ENCODE measurements at regions not wholly inside any gene's neighbourhood (a gene's known extent, or its start where the extent isn't known, plus 50 kb on each side); places are given as distances from the start of the nearest gene placed in this dataset.
A peak's percentile ranks its signal among the peaks of the same experiment; 100 is the strongest.

DNA sequence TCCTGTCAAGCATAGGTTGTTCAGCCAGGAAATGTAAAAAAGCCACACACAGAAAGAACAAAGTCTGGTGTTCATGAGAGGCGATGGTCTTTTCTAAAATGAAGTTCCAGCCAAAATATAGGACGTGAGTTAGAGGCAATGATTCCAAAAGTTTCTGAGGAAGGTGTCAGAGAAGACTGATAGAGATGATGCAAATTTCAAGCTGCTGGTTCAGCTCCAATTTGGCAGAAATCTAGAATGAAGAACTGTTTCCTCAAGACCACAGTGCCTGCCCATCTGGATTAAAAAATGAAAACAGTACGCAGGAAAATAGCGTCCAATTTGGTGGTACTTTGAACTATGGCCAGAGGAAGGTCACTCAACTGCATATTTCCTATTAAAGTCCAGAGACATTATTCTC is 672.9 kb downstream of the SQOR start:
- Histone ChIP-seq H3K4me3 (ENCODE audit: low read length) (no peak overlapping the region), H3K9me2 (replicated peaks; ENCODE audit: control insufficient read depth, low read length) (no peaks in the 10 kb centered on the region), H4K20me1 (ENCODE audit: control insufficient read depth, insufficient read depth, low read depth, low read length) (no peaks in the 10 kb centered on the region), H3F3A (ENCODE audit: control insufficient read depth, insufficient read depth) (no peaks in the 10 kb centered on the region), H3K4me2 (ENCODE audit: low read length) (no peak overlapping the region), H3K27ac (ENCODE audit: low read depth, low read length) (no peak overlapping the region), H3K9me3 (ENCODE audit: control insufficient read depth, insufficient read depth, low read length) (no peaks in the 10 kb centered on the region), H3K36me3 (ENCODE audit: control insufficient read depth, low read length) (no peaks in the 10 kb centered on the region), H3K27me3 (ENCODE audit: control insufficient read depth, low read length) (no peaks in the 10 kb centered on the region), H3K4me1 (ENCODE audit: control insufficient read depth, low read length) (no peaks in the 10 kb centered on the region), H3K79me2 (ENCODE audit: control insufficient read depth, low read length) (no peaks in the 10 kb centered on the region)
- TF ChIP-seq EZH2phosphoT487 (IDR thresholded peaks at IDR 0.05; ENCODE audit: borderline replicate concordance, low read length) = no peak
- TF ChIP-seq, protein P1, sequence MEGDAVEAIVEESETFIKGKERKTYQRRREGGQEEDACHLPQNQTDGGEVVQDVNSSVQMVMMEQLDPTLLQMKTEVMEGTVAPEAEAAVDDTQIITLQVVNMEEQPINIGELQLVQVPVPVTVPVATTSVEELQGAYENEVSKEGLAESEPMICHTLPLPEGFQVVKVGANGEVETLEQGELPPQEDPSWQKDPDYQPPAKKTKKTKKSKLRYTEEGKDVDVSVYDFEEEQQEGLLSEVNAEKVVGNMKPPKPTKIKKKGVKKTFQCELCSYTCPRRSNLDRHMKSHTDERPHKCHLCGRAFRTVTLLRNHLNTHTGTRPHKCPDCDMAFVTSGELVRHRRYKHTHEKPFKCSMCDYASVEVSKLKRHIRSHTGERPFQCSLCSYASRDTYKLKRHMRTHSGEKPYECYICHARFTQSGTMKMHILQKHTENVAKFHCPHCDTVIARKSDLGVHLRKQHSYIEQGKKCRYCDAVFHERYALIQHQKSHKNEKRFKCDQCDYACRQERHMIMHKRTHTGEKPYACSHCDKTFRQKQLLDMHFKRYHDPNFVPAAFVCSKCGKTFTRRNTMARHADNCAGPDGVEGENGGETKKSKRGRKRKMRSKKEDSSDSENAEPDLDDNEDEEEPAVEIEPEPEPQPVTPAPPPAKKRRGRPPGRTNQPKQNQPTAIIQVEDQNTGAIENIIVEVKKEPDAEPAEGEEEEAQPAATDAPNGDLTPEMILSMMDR (IDR thresholded peaks at IDR 0.05; ENCODE audit: low read depth, low read length, poor library complexity, severe bottlenecking) = no peak

DNA sequence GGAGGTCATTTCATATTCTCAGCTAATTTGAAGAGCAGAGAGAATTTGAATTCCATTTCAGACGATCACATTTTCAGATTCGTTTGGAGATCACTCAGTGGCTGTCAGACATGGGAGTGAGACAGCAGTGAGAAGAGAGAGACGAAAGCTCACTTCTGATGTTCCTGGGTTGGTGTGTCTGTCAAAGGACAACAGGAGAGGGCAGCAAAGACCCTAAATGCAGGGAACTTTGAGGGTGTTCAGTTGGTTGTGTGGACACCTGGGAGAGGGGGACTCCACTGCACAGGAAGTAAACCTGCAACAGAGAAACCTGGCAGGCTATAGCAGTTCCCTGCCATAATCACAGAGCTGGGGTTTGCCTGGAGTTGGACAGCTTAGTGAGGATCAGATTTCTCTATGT is 675.1 kb downstream of the SQOR start:
- Histone ChIP-seq H3K9me3 (ENCODE audit: control insufficient read depth, insufficient read depth, low read length) (no peaks in the 10 kb centered on the region), H3K27ac (ENCODE audit: low read depth, low read length) (no peak overlapping the region), H3K36me3 (ENCODE audit: control insufficient read depth, low read length) (no peaks in the 10 kb centered on the region), H3K79me2 (ENCODE audit: control insufficient read depth, low read length) (no peaks in the 10 kb centered on the region), H4K20me1 (ENCODE audit: control insufficient read depth, insufficient read depth, low read depth, low read length) (no peaks in the 10 kb centered on the region), H3K27me3 (ENCODE audit: control insufficient read depth, low read length) (no peaks in the 10 kb centered on the region), H3K4me1 (ENCODE audit: control insufficient read depth, low read length) (no peaks in the 10 kb centered on the region), H3K4me2 (ENCODE audit: low read length) (no peak overlapping the region), H3F3A (ENCODE audit: control insufficient read depth, insufficient read depth) (no peaks in the 10 kb centered on the region), H3K9me2 (replicated peaks; ENCODE audit: control insufficient read depth, low read length) (no peaks in the 10 kb centered on the region), H3K4me3 (ENCODE audit: low read length) (no peak overlapping the region)
- TF ChIP-seq, protein P1 (IDR thresholded peaks at IDR 0.05; ENCODE audit: low read depth, low read length, poor library complexity, severe bottlenecking) = no peak
- TF ChIP-seq EZH2phosphoT487 (IDR thresholded peaks at IDR 0.05; ENCODE audit: borderline replicate concordance, low read length) = no peak

DNA sequence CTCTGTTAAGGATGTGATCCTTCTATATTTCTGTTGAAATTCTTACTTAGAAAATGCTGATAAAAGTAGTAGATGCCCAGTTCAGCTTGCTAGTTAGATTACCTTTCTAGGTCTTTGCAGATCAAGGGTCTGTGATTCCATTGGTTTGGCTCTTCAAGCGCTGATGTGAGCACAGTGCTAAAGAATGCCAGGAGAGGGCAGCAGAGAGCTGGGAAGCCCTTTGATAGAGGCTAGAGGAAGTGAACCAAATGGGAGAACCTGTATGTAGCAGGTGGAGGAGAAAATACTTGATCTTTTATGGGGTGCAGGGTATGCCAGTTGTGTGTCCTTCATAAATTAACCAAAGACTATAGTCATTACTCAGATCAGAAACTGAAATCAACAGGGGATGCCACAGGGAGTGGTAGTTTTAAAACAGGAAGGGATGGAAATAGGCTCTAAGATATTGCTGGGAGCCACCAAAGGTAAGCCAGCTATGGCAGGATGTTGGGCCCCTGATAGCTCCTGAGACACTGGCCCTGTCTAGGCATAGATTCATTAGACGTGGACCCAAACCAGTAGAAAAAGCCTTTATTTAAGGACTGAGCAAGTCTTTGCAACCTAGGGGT is 677.4 kb downstream of the SQOR start:
- Histone ChIP-seq H3K9me2 (replicated peaks; ENCODE audit: control insufficient read depth, low read length) (no peaks in the 10 kb centered on the region), H4K20me1 (ENCODE audit: control insufficient read depth, insufficient read depth, low read depth, low read length) (no peaks in the 10 kb centered on the region), H3K79me2 (ENCODE audit: control insufficient read depth, low read length) (no peaks in the 10 kb centered on the region), H3K4me2 (ENCODE audit: low read length) (no peak overlapping the region), H3K9me3 (ENCODE audit: control insufficient read depth, insufficient read depth, low read length) (no peaks in the 10 kb centered on the region), H3K36me3 (ENCODE audit: control insufficient read depth, low read length) (no peaks in the 10 kb centered on the region), H3F3A (ENCODE audit: control insufficient read depth, insufficient read depth) (no peaks in the 10 kb centered on the region), H3K4me1 (ENCODE audit: control insufficient read depth, low read length) (no peaks in the 10 kb centered on the region), H3K27me3 (ENCODE audit: control insufficient read depth, low read length) (no peaks in the 10 kb centered on the region), H3K27ac (ENCODE audit: low read depth, low read length) (no peak overlapping the region), H3K4me3 (ENCODE audit: low read length) (no peak overlapping the region)
- TF ChIP-seq EZH2phosphoT487 (IDR thresholded peaks at IDR 0.05; ENCODE audit: borderline replicate concordance, low read length) = no peak
- TF ChIP-seq, protein P1 (IDR thresholded peaks at IDR 0.05; ENCODE audit: low read depth, low read length, poor library complexity, severe bottlenecking) = peak; percentile 87
